DMS 273 (cell line): ENCODE measurements at regions not wholly inside any gene's neighbourhood (a gene's known extent, or its start where the extent isn't known, plus 50 kb on each side); places are given as distances from the start of the nearest gene placed in this dataset.
A peak's percentile ranks its signal among the peaks of the same experiment; 100 is the strongest.
"Not testable (repeated sequence)": the region's sequence is repeated elsewhere in the genome, so short reads cannot be mapped to it uniquely, and the experiment has no call there.

ENCODE experiments used
- DNase-seq: peaks from one replicate; lab custom pipeline; 2025; ENCODE audit not compliant: unreplicated experiment; lab: John Stamatoyannopoulos, UW

DNA sequence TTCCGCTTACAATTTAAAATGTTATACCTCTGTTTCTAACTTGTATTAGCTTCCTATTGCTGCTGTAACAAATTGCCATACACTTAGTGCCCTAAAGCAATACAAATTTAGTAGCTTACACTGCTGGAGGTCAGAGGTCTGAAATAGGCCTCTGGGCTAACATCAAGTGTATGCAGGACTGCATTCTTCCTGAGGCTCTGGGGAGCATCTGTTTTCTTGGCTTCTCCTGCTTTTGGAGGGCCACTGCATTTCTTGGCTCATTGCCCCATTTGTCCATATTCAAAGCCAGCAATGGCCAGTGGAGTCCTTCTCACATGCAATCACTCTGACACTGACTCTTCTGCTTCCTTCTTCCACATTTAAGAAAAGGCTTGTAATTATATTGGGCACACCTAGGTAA is 639.8 kb upstream of the INTU start:
- no peak for DNase-seq

- DNase-seq: no peak
Measured at GRCh38 chr4:126993351-126993750, 639.4 kb upstream of the INTU start.

- no peak for DNase-seq
Measured at GRCh38 chr4:126995235-126995634, 637.5 kb upstream of the INTU start.

- DNase-seq: no peak
Measured at GRCh38 chr4:127000110-127000509, 632.6 kb upstream of the INTU start.

GRCh38 chr4:127000846-127001245 is 631.9 kb upstream of the INTU start:
- DNase-seq: no peak

DNA sequence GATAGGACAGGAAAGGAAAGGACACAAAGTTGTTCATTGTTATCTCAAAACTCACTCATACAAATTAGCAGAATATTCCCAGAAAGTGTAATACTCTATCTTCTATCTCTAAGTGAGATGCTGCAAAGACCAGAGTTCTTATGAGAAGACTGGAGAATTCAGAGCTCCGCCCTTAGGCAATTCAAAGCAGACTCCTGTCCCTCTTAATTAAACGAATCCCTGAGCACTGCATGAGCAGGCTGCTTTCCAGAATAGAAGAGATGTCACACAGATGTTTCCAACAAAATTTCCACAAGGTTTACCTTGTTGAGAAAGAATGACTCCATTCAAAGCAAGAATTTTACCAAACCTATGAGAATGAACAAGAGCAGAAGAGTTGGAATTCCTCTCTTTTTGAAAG is 630.8 kb upstream of the INTU start:
- DNase-seq: no peak

GRCh38 chr4:127006446-127006877 is 626.3 kb upstream of the INTU start:
- peak; percentile 60 for DNase-seq

DNA sequence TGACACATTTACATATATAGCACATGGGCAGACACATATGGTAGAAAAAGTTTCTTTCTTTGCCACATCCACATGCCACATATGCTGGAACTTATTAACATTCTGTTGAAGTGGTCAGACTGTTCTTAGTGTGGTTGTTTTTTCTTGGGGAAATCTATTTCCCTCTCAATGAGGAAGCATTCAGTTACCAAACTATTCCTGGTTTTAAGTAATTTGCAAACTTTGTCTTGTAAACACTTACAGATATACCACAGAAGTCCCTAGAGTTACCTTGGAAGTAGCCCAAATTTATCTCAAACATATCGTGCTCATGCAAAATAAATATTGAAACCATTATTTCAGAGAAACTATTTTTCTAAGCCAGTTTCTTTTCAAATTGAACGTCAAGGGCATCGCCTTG is 625.5 kb upstream of the INTU start:
- no peak for DNase-seq

- DNase-seq: no peak
Measured at GRCh38 chr4:127012549-127012948, 620.2 kb upstream of the INTU start.

GRCh38 chr4:127015667-127016117 is 617.1 kb upstream of the INTU start:
- DNase-seq: no peak

DNA sequence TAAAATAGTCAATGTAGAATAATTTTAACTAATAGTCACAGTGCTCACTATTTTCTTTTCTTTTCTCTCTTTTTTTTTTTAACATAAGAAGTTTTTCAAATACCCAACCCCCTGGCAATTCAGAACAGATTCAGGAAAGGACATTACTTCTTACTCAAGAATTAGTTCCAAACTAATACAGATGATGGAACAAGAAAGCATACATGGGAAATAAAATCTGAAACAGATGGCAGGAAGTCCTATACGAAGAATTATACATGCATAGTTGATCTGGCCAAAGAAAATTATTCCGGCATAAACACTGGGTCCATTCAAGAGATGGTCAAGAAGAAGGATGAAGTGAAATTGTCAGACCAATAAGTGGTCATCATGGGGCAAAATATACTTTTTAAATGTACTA is 614.4 kb upstream of the INTU start:
- DNase-seq: no peak

DNA sequence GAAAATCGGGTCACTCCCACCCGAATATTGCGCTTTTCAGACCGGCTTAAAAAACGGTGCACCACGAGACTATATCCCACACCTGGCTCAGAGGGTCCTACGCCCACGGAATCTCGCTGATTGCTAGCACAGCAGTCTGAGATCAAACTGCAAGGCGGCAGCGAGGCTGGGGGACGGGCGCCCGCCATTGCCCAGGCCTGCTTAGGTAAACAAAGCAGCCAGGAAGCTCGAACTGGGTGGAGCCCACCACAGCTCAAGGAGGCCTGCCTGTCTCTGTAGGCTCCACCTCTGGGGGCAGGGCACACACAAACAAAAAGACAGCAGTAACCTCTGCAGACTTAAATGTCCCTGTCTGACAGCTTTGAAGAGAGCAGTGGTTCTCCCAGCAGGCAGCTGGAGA is 611.9 kb upstream of the INTU start:
- DNase-seq: not testable (repeated sequence)

- no peak for DNase-seq
Measured at GRCh38 chr4:127036296-127036695, 596.5 kb upstream of the INTU start.

GRCh38 chr4:127045861-127046260 is 586.9 kb upstream of the INTU start:
- DNase-seq: no peak

GRCh38 chr4:127047930-127048329 is 584.8 kb upstream of the INTU start:
- DNase-seq: no peak

- DNase-seq: no peak
Measured at GRCh38 chr4:127048376-127049044, 584.2 kb upstream of the INTU start.

- DNase-seq: no peak
Measured at GRCh38 chr4:127049526-127049925, 583.2 kb upstream of the INTU start.

DNA sequence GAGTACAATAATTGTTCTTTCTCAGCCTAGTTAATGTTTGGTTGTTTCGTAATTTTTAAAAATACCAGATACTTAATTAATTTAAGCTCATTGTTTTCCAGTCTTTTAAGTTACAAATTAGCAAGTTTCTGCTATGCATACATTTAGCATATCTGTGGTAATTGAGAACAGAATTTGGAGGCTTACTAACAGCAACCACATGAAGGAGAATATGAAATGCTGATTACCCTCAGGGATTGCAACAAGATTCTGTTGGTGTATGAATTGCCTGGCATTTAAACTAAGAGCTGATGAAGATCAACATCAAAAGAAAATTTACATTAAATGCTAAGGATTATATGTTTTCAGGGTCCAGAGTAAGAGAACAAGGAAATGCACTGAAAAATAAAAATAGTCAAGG is 580.0 kb upstream of the INTU start:
- DNase-seq: no peak

DNA sequence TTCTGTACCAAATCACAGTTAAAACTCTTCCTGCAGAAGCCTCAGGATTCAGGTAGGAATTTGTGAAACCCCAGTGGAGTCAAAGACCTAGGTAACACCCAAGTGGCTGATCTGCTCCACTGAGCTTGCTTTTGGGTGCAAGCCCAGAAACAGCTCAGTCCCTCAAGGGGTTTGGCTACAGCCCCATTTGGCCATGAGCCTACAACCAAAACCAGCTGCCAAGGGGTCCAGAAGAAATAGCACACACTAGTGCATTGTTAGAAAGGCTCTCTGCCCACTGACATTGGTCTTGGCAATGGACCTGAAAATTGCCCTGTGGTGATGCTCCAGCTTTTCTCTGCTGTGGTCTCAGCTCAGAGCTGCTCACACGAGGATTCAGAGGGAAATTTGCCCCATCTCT is 577.4 kb upstream of the INTU start:
- peak; percentile 11 for DNase-seq

DNA sequence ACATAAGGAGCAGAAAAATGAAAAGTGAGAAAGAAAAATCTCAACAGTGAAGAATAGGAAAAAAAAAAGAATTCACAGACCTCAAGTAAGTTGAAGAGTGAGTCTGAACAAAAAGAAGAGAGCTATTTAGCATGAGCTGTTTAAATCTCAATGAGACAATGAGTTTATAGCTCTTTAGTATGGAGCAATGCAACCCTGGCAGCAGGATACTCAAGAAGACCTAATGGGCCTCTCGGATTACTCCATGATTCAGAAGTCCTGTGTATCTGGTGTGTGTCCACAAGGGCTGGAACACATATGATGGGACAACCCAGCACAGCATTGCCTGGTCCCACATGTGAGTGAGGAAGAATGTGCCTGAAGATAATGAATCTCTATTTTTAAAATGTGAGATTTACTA is 563.1 kb upstream of the INTU start:
- DNase-seq: no peak

DNA sequence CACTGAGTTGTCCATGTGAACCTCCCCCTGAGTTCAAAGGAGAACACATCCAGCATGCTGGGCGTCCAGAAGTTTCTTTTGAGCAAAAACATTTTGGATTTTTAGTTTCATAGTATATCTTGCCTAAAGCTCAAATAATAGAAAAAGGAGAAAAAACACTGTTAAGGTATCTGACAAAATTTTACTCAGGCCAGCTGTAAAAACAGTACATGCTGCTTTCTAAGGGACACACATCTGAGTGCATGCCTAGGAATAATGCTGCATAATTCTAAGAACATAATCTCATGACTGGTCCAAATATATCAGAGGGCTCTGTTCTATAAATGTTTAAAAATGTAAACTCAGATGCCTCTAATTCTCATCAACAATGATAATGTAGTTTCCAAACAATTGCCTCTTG is 561.3 kb upstream of the INTU start:
- no peak for DNase-seq

DNA sequence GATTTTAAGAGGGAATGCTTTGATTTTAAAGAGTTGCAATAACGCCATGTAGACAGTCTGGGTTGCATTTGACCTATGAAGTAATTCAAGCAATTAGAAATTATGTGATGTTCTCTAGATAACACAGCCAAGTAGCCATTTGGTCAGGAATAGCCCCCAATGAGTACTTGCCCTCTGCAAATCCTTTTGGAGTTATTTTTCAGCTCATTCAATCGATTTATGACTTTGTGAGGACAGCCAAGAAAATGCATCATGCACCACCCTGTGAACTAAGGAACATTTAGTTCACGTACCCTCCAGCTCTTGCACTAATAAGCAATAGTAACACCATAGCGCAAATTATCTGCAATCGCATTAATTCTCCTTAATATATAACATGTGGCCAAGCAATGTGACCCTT is 552.6 kb upstream of the INTU start:
- no peak for DNase-seq

GRCh38 chr4:127081041-127081440 is 551.7 kb upstream of the INTU start:
- no peak for DNase-seq
